ENCODE measurements at regions not wholly inside any gene's neighbourhood (a gene's known extent, or its start where the extent isn't known, plus 50 kb on each side); places are given as distances from the start of the nearest gene placed in this dataset.

GRCh38 chr1:162993846-162994245, 75.3 kb upstream of the RGS4 start:
- ATAC-seq (no peak), DNase-seq (no peak)
- no peak overlapping the region for H3K27ac ChIP-seq
- no peaks in the 10 kb centered on the region for H3K36me3 ChIP-seq
- no peaks in the 10 kb centered on the region for H3K4me1 ChIP-seq
- intact Hi-C loops (cut with DNase I) = no loop called here
- no peak for TF ChIP-seq CTCF (IDR thresholded peaks at IDR 0.05)
- no peaks in the 10 kb centered on the region for H3K27me3 ChIP-seq
- H3K9me3 ChIP-seq = no peaks in the 10 kb centered on the region
- no peak overlapping the region for H3K4me3 ChIP-seq

- no peak for DNase-seq
- H3K27me3 ChIP-seq = no peaks in the 10 kb centered on the region
- H3K4me1 ChIP-seq = no peaks in the 10 kb centered on the region
- H3K27ac ChIP-seq = no peak overlapping the region
- no peaks in the 10 kb centered on the region for H3K9me3 ChIP-seq
- ATAC-seq = no peak
- TF ChIP-seq CTCF (IDR thresholded peaks at IDR 0.05) = no peak
- no peaks in the 10 kb centered on the region for H3K36me3 ChIP-seq
- intact Hi-C loops (cut with DNase I) = no loop called here
- H3K4me3 ChIP-seq = no peak overlapping the region
Measured at GRCh38 chr1:162992945-162993344, 76.2 kb upstream of the RGS4 start.

GRCh38 chr1:162991444-162991843, 77.7 kb upstream of the RGS4 start:
- TF ChIP-seq CTCF (IDR thresholded peaks at IDR 0.05) = no peak
- H3K4me3 ChIP-seq = no peak overlapping the region
- H3K4me1 ChIP-seq = no peaks in the 10 kb centered on the region
- ATAC-seq (no peak), DNase-seq (no peak)
- no peak overlapping the region for H3K27ac ChIP-seq
- H3K36me3 ChIP-seq = no peaks in the 10 kb centered on the region
- no peaks in the 10 kb centered on the region for H3K9me3 ChIP-seq
- no peaks in the 10 kb centered on the region for H3K27me3 ChIP-seq
- intact Hi-C loops (cut with DNase I) = no loop called here

- Histone ChIP-seq H3K27me3 (no peaks in the 10 kb centered on the region), H3K9me3 (no peaks in the 10 kb centered on the region), H3K36me3 (no peaks in the 10 kb centered on the region), H3K4me1 (no peaks in the 10 kb centered on the region), H3K4me3 (no peak overlapping the region), H3K27ac (no peak overlapping the region)
- intact Hi-C loops (cut with DNase I) = no loop called here
- ATAC-seq (no peak), DNase-seq (no peak)
- TF ChIP-seq CTCF (IDR thresholded peaks at IDR 0.05) = no peak
Measured at GRCh38 chr1:162990665-162991064, 78.5 kb upstream of the RGS4 start.

GRCh38 chr1:162988869-162989268, 80.3 kb upstream of the RGS4 start:
- Histone ChIP-seq H3K27me3 (no peaks in the 10 kb centered on the region), H3K36me3 (no peaks in the 10 kb centered on the region), H3K4me3 (no peak overlapping the region), H3K27ac (no peak overlapping the region), H3K4me1 (no peaks in the 10 kb centered on the region), H3K9me3 (no peaks in the 10 kb centered on the region)
- ATAC-seq (no peak), DNase-seq (no peak)
- TF ChIP-seq CTCF (IDR thresholded peaks at IDR 0.05) = no peak
- intact Hi-C loops (cut with DNase I) = no loop called here

- H3K27ac ChIP-seq = no peak overlapping the region
- no peaks in the 10 kb centered on the region for H3K9me3 ChIP-seq
- no peak overlapping the region for H3K4me3 ChIP-seq
- no peak for ATAC-seq
- intact Hi-C loops (cut with DNase I) = no loop called here
- DNase-seq = no peak
- H3K27me3 ChIP-seq = no peaks in the 10 kb centered on the region
- no peaks in the 10 kb centered on the region for H3K36me3 ChIP-seq
- TF ChIP-seq CTCF (IDR thresholded peaks at IDR 0.05) = no peak
- H3K4me1 ChIP-seq = no peaks in the 10 kb centered on the region
Measured at GRCh38 chr1:162987866-162988265, 81.3 kb upstream of the RGS4 start.

All from upper lobe of right lung (tissue), 1 donor.